ENCODE measurements at regions not wholly inside any gene's neighbourhood (a gene's known extent, or its start where the extent isn't known, plus 50 kb on each side); places are given as distances from the start of the nearest gene placed in this dataset.

- POLR2A ChIA-PET: no interaction called here
- Histone ChIP-seq H2AFZ (ENCODE audit: low read depth, low read length, poor library complexity, severe bottlenecking) (peak overlapping the region; percentile 64), H4K20me1 (ENCODE audit: insufficient read depth) (no peaks in the 10 kb centered on the region), H3K9ac (ENCODE audit: low read length) (no peak overlapping the region), H3K4me3 (replicated peaks in 1 of 2; ENCODE audit: low read depth in 1 of 2, low read length in 2 of 2) (no peak overlapping the region), H3K36me3 (ENCODE audit: control insufficient read depth in 1 of 2, insufficient read depth in 2 of 2, low read length in 2 of 2) (no peaks in the 10 kb centered on the region), H3K27ac (ENCODE audit: low read depth, low read length) (no peak overlapping the region), H3K9me3 (ENCODE audit: control insufficient read depth in 1 of 2, insufficient read depth in 1 of 2, low read depth in 1 of 2, low read length in 2 of 2) (no peaks in the 10 kb centered on the region), H3K9me2 (ENCODE audit: insufficient read depth) (no peaks in the 10 kb centered on the region), H3K4me2 (ENCODE audit: low read length) (peak overlapping the region; percentile 48), H3K4me1 (ENCODE audit: control insufficient read depth in 1 of 2, insufficient read depth in 2 of 2, low read length in 2 of 2) (peaks cover 2 to 17% of the 10 kb centered on the region in 2 experiments; a peak in 3 of 4 replicates), H3K79me2 (ENCODE audit: insufficient read depth, low read length) (no peaks in the 10 kb centered on the region), H3K27me3 (ENCODE audit: insufficient read depth, low read length) (no peaks in the 10 kb centered on the region)
- BruUV-seq (replicated peaks): no TSS peak
- RAD21 ChIA-PET (ENCODE audit: low non-redundant PET in 1 of 2, low total read pairs in 2 of 2, uncharacterized antibody in 2 of 2, unreplicated experiment in 2 of 2): no interaction called here
- TF ChIP-seq ZNF274 (IDR thresholded peaks at IDR 0.05; ENCODE audit: low read depth, low read length) (no peak), CBX3 (IDR thresholded peaks at IDR 0.05; ENCODE audit: low read depth) (0 out of 2 replicates have a peak, but pooled peaks have one; percentile 19), MAX (IDR thresholded peaks at IDR 0.05) (no peak), ATF3 (IDR thresholded peaks at IDR 0.05) (no peak), SRF (IDR thresholded peaks at IDR 0.05; ENCODE audit: low read depth) (no peak), SP1 (IDR thresholded peaks at IDR 0.05; ENCODE audit: low read depth) (no peak), ZBTB33 (IDR thresholded peaks at IDR 0.05; ENCODE audit: extremely low read depth, insufficient replicate concordance, low read length) (no peak), JUND (IDR thresholded peaks at IDR 0.05) (peak; percentile 40), SIN3A (IDR thresholded peaks at IDR 0.05; ENCODE audit: low read depth) (no peak), FOSL1 (IDR thresholded peaks at IDR 0.05; ENCODE audit: low read depth) (peak; percentile 51), REST (IDR thresholded peaks at IDR 0.05; ENCODE audit: low read depth) (no peak), CTCF (IDR thresholded peaks at IDR 0.05 in 2 of 3, conservative IDR thresholded peaks at IDR 0.05 in 1 of 3; ENCODE audit: borderline replicate concordance in 1 of 3, insufficient read depth in 1 of 3, low read depth in 2 of 3, low read length in 2 of 3) (no peak), YY1 (IDR thresholded peaks at IDR 0.05; ENCODE audit: extremely low read depth, insufficient replicate concordance, low read depth, low read length) (no peak), POLR2A (IDR thresholded peaks at IDR 0.05; ENCODE audit: borderline replicate concordance, extremely low read depth, insufficient read depth, insufficient read length) (no peak)
- ATAC-seq (peak; percentile 87), DNase-seq (ENCODE audit: low read depth, low spot score) (peak; percentile 23)
- intact Hi-C loops (cut with micrococcal nuclease): no loop called here
- CTCF ChIA-PET: no interaction called here
Observed at GRCh38 chr7:114854369-114854768, 67.5 kb upstream of the MDFIC start.

Data from HCT116 (cell line).